ENCODE measurements at regions not wholly inside any gene's neighbourhood (a gene's known extent, or its start where the extent isn't known, plus 50 kb on each side); places are given as distances from the start of the nearest gene placed in this dataset.

DNA sequence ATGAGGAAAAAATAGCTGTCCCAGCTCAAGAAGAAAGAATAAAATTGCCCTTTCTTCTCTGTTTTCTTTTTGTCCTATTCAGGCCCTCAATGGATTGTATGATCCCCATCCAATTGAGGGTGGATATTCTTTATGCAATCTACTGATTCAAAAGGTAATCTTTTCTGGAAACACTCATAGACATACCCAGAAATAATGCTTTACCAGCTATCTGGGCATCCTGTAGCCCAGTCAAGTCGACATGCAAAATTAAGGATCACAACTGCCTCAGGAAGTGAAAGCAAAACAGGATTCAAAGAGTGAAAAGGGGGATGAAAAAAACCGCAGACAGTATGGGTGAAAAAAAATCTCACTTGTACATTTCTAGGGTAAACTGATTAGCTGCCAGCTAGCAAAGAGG, 410.1 kb downstream of the TBC1D32 start:
- no peak for DNase-seq

DNA sequence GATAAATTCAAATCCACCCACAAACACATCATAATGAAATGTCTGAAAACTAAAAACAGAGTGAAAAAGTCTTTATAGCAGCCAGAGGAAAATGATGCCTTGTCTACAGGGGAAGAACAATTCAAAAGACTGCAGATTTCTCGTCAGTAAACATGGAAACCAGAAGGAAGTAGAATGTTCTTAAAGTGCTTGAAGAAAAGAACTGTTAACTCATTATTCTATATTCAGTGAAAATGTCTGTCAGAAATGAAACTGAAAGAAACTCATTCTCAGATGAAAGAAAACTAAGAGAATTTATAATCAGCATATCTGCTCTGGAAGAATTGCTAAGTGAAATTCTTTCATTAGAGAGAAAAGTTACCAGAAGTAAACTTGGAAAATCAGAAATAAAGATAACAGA, 416.1 kb downstream of the TBC1D32 start:
- DNase-seq, result no peak

DNA sequence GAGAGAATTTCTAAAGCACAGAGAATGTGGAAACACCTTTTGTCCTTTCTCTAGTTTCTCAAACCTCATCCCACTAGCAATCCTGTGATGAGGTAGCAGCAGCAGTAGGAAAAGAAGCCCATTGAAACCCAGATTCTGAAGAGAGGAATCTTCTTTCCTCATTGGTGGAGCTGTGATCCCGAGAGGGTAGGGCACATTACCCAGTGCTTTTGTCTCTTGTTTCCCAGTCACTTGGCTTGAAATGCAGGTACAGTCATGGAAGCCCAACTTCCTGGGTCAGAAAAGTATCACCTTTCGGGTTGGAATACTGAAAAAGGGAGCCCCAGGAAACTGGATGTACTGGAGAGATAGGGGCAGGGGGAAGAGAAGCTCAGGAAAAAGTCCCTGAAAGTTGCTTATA, 417.4 kb downstream of the TBC1D32 start:
- DNase-seq, result no peak

- DNase-seq, result no peak
These were observed 420.8 kb downstream of the TBC1D32 start for GRCh38 chr6:120913486-120913885.

DNA sequence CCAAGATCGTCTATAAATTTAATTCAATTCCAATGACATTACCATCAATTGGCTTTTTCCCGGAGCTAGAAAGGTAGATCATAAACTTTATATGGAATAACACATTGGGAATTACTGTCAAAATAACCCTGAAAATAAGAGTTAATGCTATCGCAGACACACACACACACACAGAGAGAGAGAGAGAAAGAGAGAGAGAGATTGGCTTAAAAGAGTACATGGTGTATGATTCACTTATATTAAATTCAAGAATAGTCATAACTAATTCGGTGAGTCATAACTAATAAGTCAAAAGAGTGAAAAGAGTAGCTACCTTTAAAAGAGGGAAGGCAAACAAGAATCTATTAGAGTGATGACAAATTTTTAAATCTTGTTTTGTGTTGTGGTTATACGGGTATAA, 425.5 kb downstream of the TBC1D32 start:
- DNase-seq, result no peak

GRCh38 chr6:120903836-120904235, 430.4 kb downstream of the TBC1D32 start:
- no peak for DNase-seq

- no peak for DNase-seq
These were observed 434.3 kb downstream of the TBC1D32 start for GRCh38 chr6:120899932-120900331.

GRCh38 chr6:120894077-120894476, 440.2 kb downstream of the TBC1D32 start:
- DNase-seq, result no peak

DNA sequence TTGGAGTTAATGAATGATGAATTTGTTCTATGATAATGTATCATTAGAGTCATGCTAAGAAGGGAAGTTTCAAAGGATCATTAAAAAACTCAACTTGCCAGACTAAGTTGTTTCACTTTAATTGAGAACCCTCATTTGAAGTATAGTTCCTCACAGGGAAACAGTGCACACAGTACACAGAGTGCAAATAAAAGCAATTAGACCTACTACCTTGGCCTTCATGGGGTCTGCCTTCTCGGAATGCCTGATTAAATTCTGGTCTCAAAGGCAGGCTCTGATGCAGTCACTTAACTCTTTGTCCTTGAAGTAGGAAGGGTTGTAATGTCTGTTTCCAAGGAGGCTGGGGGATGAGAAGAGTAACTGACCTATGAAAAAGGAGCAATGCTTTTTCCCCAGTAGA, 457.3 kb downstream of the TBC1D32 start:
- no peak for DNase-seq

GRCh38 chr6:120876424-120876823, 457.9 kb downstream of the TBC1D32 start:
- DNase-seq, result no peak

DNA sequence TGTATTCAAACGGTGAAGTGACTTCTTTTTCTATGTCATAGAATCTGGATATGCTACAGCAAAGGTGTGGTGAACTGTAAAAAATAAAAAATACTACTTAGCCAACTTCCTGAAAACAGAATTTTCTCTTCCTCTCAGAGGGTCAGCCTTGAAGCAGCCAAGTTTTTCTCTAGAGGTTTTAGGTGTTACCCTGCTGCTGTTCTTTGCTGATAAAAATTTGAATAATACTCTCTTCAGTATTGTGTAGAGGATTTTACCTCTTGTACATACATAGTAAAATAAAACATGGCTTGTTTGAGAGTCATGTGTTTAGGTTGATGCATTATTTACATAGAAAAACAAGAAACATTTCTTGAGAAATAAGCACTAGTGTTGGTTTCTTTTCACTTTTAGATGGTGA, 458.4 kb downstream of the TBC1D32 start:
- DNase-seq, result no peak

- no peak for DNase-seq
These were observed 459.9 kb downstream of the TBC1D32 start for GRCh38 chr6:120874422-120874821.

DNA sequence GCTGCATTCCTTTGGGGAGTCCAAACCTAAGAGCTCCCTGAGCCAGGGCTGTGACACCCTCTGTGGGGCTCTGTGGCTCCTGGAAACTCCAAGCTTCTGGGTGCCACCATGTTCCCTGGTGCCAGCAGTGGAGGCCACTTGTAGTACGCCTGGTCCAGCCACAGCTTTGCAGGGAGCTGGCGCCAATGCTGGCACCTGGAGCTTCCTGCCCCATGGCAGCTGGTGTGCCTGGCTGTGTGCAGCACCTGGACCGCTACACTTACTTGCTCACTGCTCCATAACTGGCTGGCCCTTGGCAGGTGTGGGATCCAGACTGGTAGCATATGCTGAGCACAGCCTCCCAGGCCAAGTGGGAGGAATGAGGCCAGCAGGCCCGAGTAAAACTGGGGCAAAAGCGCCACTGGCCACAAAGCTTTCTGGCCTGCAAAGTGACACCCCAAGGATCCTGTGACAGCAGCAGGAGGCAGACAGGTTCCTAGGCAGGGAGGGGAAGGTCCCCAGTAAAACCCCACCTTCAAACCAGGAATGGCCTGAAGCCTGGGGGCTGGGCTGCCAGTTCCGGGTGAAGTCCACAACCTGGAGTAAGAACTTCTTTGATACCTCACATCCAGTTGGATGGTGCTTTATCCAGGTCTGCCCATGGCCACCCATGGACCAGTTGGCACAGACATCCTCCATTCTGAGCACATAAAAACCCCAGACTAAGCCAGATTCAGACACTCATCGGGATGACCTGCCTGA, 461.0 kb downstream of the TBC1D32 start:
- DNase-seq, result no peak

- no peak for DNase-seq
These were observed 462.1 kb downstream of the TBC1D32 start for GRCh38 chr6:120872262-120872578.

- DNase-seq, result peak; percentile 37
These were observed 462.6 kb downstream of the TBC1D32 start for GRCh38 chr6:120871416-120872261.

DNA sequence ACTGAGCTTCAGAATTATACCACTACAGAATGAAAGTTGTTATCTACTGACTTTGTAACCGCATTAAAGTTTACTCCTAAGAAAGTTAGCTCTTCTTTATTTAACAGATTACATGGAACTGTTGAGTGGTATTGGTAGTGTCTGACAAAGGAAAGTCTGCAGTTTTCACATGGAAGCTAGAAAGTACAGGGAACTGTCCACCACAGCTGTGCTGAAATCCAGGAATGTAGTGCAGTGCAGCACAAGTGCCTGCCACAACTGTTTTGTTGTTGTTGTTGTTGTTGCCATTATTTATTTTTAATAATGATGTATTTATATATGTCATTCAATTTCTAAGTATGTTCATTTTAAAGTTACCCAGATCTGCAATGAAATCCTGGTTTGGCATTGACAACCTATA, 464.9 kb downstream of the TBC1D32 start:
- DNase-seq, result no peak

DNA sequence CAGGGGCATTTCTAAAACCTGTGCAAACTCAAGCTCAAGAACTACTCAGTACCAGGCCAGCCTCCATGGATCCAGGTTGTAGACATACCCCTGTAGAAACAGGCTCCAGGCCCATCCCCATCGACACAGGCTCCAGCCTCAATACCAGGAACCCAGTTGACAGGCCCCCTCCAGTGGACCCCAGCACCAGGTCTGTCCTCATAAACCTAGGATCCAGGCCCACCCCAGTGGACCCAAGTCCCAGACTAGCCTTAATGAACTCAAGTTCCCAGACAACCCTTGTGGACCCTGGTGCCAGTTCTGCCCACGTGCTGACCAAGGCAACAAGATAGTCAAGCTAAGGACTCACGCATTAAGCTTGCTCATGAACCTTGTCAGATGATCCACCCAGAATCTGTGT, 476.9 kb downstream of the TBC1D32 start:
- no peak for DNase-seq

- no peak for DNase-seq
These were observed 479.7 kb downstream of the TBC1D32 start for GRCh38 chr6:120854583-120854982.

- DNase-seq, result no peak
These were observed 480.8 kb downstream of the TBC1D32 start for GRCh38 chr6:120853489-120853888.

- no peak for DNase-seq
These were observed 481.9 kb downstream of the TBC1D32 start for GRCh38 chr6:120852293-120852849.

GRCh38 chr6:120826253-120826652, 508.0 kb downstream of the TBC1D32 start:
- DNase-seq, result peak; percentile 21

GRCh38 chr6:120816794-120817193, 517.5 kb downstream of the TBC1D32 start:
- no peak for DNase-seq

DNA sequence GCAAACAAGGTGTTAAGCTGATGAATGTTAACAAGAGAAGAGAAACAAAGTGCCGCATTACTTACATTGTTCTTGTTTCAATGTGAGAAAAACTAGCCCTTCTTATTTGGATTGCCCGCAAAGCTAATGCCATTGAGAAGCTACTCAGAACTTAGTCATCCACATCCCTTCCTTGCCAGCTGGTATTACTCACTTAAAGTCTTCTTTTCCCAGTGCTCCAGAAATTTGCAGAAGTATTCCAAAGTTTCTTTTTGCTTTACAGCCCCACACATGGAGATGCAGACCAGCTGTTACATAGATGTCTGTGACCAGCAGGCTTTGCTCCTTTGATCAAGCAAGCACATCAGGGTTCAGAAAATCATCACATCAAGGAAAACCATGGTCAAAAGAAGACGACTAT, 529.0 kb downstream of the TBC1D32 start:
- DNase-seq, result no peak

GRCh38 chr6:120804612-120805011, 529.7 kb downstream of the TBC1D32 start:
- no peak for DNase-seq

All from NCI-H1105 (cell line).